Osteoblast (primary cell): ENCODE measurements at regions not wholly inside any gene's neighbourhood (a gene's known extent, or its start where the extent isn't known, plus 50 kb on each side); places are given as distances from the start of the nearest gene placed in this dataset.

Experiments
- DNase-seq: peaks from one replicate; pipeline ENCODE4 v3.0.0; 2011; ENCODE audit warnings: low spot score, mixed read lengths; ENCODE audit not compliant: insufficient read length; ENCODE audit errors: missing footprints
- H2AFZ ChIP-seq: 2 replicates; pipeline ENCODE4 v1.6.0; 2011; ENCODE audit warnings: mild to moderate bottlenecking, low read length
- H3K27ac ChIP-seq: 2 replicates; pipeline ENCODE4 v1.5.1; 2011; ENCODE audit warnings: mild to moderate bottlenecking, low read depth, low read length, moderate library complexity
- H3K27me3 ChIP-seq: 2 replicates; pipeline ENCODE4 v1.6.0; 2012; ENCODE audit warnings: mild to moderate bottlenecking, control low read depth, inconsistent platforms, low read length, moderate library complexity; ENCODE audit not compliant: insufficient read depth
- H3K36me3 ChIP-seq: 2 replicates; pipeline ENCODE4 v1.5.1; 2011; ENCODE audit warnings: mild to moderate bottlenecking, low read length, control low read depth, moderate library complexity; ENCODE audit not compliant: insufficient read depth
- H3K4me1 ChIP-seq: 2 replicates; pipeline ENCODE4 v1.5.1; 2011; ENCODE audit warnings: mild to moderate bottlenecking, low read length, control low read depth, moderate library complexity; ENCODE audit not compliant: insufficient read depth
- H3K4me2 ChIP-seq: 2 replicates; pipeline ENCODE4 v1.6.0; 2011; ENCODE audit warnings: mild to moderate bottlenecking, low read length; ENCODE audit not compliant: insufficient read depth
- H3K4me3 ChIP-seq: fragments of 200-600 bp; sonication (generic); 3 replicates; pipeline ENCODE4 v1.5.1; 2012; ENCODE audit warnings: mild to moderate bottlenecking, low read length, inconsistent platforms; ENCODE audit not compliant: insufficient read depth
- H3K79me2 ChIP-seq: 2 replicates; pipeline ENCODE4 v1.6.0; 2012; ENCODE audit warnings: mild to moderate bottlenecking, low read length, control low read depth, inconsistent platforms; ENCODE audit not compliant: insufficient read depth
- H3K9me3 ChIP-seq: 2 replicates; pipeline ENCODE4 v1.5.1; 2011; ENCODE audit warnings: low read depth, low read length, control low read depth
- H4K20me1 ChIP-seq: 2 replicates; pipeline ENCODE4 v1.6.0; 2012; ENCODE audit warnings: mild to moderate bottlenecking, low read length, control low read depth; ENCODE audit not compliant: insufficient read depth
- CTCF ChIP-seq: IDR thresholded peaks from 2 replicates; pipeline ENCODE4 v1.5.1; 2011; ENCODE audit warnings: mild to moderate bottlenecking, low read depth, low read length, moderate library complexity; ENCODE audit errors: extremely low read depth

- H3K27ac ChIP-seq: no peak overlapping the region
- H3K4me2 ChIP-seq: no peak overlapping the region
- no peaks in the 10 kb centered on the region for H3K79me2 ChIP-seq
- no peak for DNase-seq
- H2AFZ ChIP-seq: no peak overlapping the region
- no peak overlapping the region for H3K4me3 ChIP-seq
- TF ChIP-seq CTCF: no peak
- H3K4me1 ChIP-seq: no peaks in the 10 kb centered on the region
- no peaks in the 10 kb centered on the region for H3K27me3 ChIP-seq
- H3K36me3 ChIP-seq: no peaks in the 10 kb centered on the region
- H4K20me1 ChIP-seq: no peaks in the 10 kb centered on the region
- H3K9me3 ChIP-seq: no peaks in the 10 kb centered on the region
Measured at GRCh38 chr6:102631921-102632320, 1238.4 kb downstream of the GRIK2 start.

GRCh38 chr6:102623201-102623600 lies 1229.7 kb downstream of the GRIK2 start:
- no peak overlapping the region for H3K27ac ChIP-seq
- no peaks in the 10 kb centered on the region for H3K4me1 ChIP-seq
- no peak overlapping the region for H2AFZ ChIP-seq
- no peak for TF ChIP-seq CTCF
- H3K4me2 ChIP-seq: no peak overlapping the region
- no peaks in the 10 kb centered on the region for H3K27me3 ChIP-seq
- H3K9me3 ChIP-seq: no peaks in the 10 kb centered on the region
- H3K79me2 ChIP-seq: no peaks in the 10 kb centered on the region
- H4K20me1 ChIP-seq: no peaks in the 10 kb centered on the region
- no peak for DNase-seq
- no peaks in the 10 kb centered on the region for H3K36me3 ChIP-seq
- H3K4me3 ChIP-seq: no peak overlapping the region

- no peaks in the 10 kb centered on the region for H4K20me1 ChIP-seq
- no peaks in the 10 kb centered on the region for H3K79me2 ChIP-seq
- H3K4me3 ChIP-seq: no peak overlapping the region
- no peaks in the 10 kb centered on the region for H3K9me3 ChIP-seq
- no peak for DNase-seq
- no peak overlapping the region for H3K27ac ChIP-seq
- H3K27me3 ChIP-seq: no peaks in the 10 kb centered on the region
- no peak overlapping the region for H2AFZ ChIP-seq
- H3K36me3 ChIP-seq: no peaks in the 10 kb centered on the region
- no peak for TF ChIP-seq CTCF
- H3K4me2 ChIP-seq: no peak overlapping the region
- H3K4me1 ChIP-seq: no peaks in the 10 kb centered on the region
Measured at GRCh38 chr6:102619585-102619984, 1226.1 kb downstream of the GRIK2 start.

- no peak for TF ChIP-seq CTCF
- no peaks in the 10 kb centered on the region for H3K4me1 ChIP-seq
- H3K4me2 ChIP-seq: no peak overlapping the region
- H3K9me3 ChIP-seq: no peaks in the 10 kb centered on the region
- no peak overlapping the region for H3K27ac ChIP-seq
- H3K36me3 ChIP-seq: no peaks in the 10 kb centered on the region
- no peak overlapping the region for H2AFZ ChIP-seq
- H4K20me1 ChIP-seq: no peaks in the 10 kb centered on the region
- H3K79me2 ChIP-seq: no peaks in the 10 kb centered on the region
- peak; percentile 29 for DNase-seq
- H3K4me3 ChIP-seq: no peak overlapping the region
- no peaks in the 10 kb centered on the region for H3K27me3 ChIP-seq
Measured at GRCh38 chr6:102582569-102582968, 1189.1 kb downstream of the GRIK2 start.
